ENCODE measurements at regions not wholly inside any gene's neighbourhood (a gene's known extent, or its start where the extent isn't known, plus 50 kb on each side); places are given as distances from the start of the nearest gene placed in this dataset.

DNA sequence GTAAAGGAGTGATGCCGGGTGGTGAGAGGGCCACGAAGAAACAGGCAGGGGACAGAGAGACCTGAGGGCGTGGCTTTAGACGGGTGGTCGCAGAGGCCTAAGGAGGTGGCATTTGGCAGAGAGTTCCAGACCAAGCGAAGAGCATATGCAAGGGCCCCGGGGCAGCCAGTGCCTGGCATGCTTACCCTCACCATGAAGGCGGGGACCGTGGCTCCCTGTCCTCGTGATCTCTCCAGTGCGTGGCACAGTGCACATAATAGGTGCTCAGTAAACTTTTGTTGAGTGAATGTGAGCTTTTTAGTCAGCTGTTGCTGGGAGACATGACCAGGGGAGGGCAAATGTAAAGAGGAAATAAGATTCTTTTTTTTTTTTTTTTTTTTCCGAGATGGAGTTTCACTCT lies 245.6 kb upstream of the GSE1 start:
- peaks cover 6% of the 10 kb centered on the region for H3K36me3 Mint-ChIP-seq (ENCODE audit: low read depth)
- peak overlapping the region; percentile 58 to 83 (median 80) for H3K27ac Mint-ChIP-seq

DNA sequence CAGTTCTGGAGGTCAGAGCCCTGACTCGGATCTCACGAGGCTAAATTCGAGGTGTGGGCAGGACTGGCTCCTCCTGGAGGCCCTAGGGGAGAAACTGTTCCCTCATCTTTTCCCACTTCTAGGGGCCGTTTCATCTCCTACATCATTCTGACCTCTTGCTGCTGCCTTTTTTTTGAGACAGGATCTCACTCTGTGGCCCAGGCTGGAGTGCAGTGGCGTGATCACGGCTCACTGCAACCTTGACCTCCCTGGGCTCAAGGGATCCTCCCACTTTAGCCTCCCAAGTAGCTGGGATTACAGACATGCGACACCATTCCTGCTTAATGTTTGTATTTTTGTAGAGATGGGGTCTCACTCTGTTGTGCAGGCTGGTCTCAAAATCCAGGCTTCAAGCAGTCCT lies 244.1 kb upstream of the GSE1 start:
- peak overlapping the region in 1 of 3 experiments; percentile 40 for H3K27ac Mint-ChIP-seq
- TF ChIP-seq, protein P1, sequence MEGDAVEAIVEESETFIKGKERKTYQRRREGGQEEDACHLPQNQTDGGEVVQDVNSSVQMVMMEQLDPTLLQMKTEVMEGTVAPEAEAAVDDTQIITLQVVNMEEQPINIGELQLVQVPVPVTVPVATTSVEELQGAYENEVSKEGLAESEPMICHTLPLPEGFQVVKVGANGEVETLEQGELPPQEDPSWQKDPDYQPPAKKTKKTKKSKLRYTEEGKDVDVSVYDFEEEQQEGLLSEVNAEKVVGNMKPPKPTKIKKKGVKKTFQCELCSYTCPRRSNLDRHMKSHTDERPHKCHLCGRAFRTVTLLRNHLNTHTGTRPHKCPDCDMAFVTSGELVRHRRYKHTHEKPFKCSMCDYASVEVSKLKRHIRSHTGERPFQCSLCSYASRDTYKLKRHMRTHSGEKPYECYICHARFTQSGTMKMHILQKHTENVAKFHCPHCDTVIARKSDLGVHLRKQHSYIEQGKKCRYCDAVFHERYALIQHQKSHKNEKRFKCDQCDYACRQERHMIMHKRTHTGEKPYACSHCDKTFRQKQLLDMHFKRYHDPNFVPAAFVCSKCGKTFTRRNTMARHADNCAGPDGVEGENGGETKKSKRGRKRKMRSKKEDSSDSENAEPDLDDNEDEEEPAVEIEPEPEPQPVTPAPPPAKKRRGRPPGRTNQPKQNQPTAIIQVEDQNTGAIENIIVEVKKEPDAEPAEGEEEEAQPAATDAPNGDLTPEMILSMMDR (IDR thresholded peaks at IDR 0.05; ENCODE audit: unreplicated experiment in 3 of 3), result no peak
- H3K27me3 Mint-ChIP-seq (ENCODE audit: low read depth), result peaks cover 15% of the 10 kb centered on the region
- H3K36me3 Mint-ChIP-seq (ENCODE audit: low read depth), result peaks cover 3% of the 10 kb centered on the region
- no peaks in the 10 kb centered on the region for H3K9me3 Mint-ChIP-seq
- peaks cover 47% of the 10 kb centered on the region for H3K4me1 Mint-ChIP-seq
- no peak overlapping the region for H3K4me3 Mint-ChIP-seq

More for the DNA sequence above, 245.6 kb upstream of the GSE1 start:
- H3K4me1 Mint-ChIP-seq, result peaks cover 49% of the 10 kb centered on the region
- TF ChIP-seq, protein P1 (IDR thresholded peaks at IDR 0.05; ENCODE audit: unreplicated experiment in 3 of 3), result no peak
- no peaks in the 10 kb centered on the region for H3K9me3 Mint-ChIP-seq
- no peak overlapping the region for H3K4me3 Mint-ChIP-seq
- peaks cover 12% of the 10 kb centered on the region for H3K27me3 Mint-ChIP-seq (ENCODE audit: low read depth)

DNA sequence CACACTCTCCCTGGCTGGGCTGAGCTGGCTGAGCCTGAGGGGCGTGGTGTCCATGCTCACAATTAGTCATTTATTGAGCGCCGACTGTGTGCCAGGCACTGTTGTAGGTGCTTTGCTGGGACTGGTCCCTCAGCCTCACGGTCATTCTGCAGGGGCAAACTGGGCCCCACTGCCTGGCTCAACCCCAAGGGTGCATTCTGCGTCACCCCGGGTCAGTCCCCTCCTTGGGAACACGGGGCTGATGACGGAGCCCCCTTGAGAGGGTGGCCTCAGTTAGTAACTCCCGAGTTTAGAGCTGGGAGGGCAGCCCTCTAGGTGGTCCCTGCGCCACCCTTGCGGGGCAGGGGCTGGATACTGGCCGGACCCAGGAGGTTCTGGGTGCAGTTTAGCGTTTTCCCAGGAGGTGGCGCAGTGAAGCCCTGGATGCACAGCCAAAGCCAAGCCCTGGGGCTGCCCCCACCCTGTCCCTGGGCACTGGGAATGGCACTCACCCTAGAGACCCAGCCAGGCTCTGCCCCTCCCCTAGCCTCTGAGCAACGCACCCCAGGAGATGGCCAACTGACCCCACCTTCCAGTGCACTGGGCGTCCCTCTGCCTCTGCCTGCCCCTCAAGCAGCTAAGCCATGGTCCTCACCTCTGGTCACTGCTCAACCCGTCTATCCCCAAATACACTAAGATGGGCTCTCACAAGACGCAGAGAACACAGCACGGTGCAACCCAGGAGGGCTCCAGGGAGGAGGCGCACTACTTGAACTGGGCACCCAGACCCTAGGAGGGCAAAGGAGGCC lies 243.2 kb upstream of the GSE1 start:
- H3K36me3 Mint-ChIP-seq (ENCODE audit: low read depth), result no peaks in the 10 kb centered on the region
- no peak overlapping the region for H3K4me3 Mint-ChIP-seq
- no peaks in the 10 kb centered on the region for H3K9me3 Mint-ChIP-seq
- TF ChIP-seq, protein P1 (IDR thresholded peaks at IDR 0.05; ENCODE audit: unreplicated experiment in 3 of 3), result peak; percentile 63 to 76 (median 76)
- H3K27me3 Mint-ChIP-seq (ENCODE audit: low read depth), result peaks cover 20% of the 10 kb centered on the region
- H3K27ac Mint-ChIP-seq, result no peak overlapping the region
- H3K4me1 Mint-ChIP-seq, result peaks cover 47% of the 10 kb centered on the region

DNA sequence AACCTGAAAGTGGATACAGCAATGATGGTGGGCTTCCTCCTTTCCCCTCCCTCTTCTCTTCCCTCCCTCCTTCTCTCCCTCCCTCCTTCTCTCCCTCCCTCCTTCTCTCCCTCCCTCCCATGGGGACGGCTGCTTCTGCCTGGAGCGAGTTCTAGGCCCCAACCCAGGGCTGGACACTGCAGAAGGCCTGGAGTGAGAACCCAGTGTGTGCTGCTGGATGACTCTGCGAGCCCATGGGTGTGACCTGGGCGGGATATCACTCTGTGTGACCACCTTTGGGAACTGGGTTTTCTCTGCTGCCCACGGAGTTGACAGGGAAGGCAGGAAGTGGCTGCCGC lies 242.6 kb upstream of the GSE1 start:
- Mint-ChIP-seq H3K27me3 (ENCODE audit: low read depth) (peaks cover 21% of the 10 kb centered on the region), H3K4me3 (no peak overlapping the region), H3K9me3 (no peaks in the 10 kb centered on the region), H3K27ac (no peak overlapping the region), H3K36me3 (ENCODE audit: low read depth) (no peaks in the 10 kb centered on the region), H3K4me1 (peaks cover 42% of the 10 kb centered on the region)
- TF ChIP-seq, protein P1 (IDR thresholded peaks at IDR 0.05; ENCODE audit: unreplicated experiment in 3 of 3), result no peak

DNA sequence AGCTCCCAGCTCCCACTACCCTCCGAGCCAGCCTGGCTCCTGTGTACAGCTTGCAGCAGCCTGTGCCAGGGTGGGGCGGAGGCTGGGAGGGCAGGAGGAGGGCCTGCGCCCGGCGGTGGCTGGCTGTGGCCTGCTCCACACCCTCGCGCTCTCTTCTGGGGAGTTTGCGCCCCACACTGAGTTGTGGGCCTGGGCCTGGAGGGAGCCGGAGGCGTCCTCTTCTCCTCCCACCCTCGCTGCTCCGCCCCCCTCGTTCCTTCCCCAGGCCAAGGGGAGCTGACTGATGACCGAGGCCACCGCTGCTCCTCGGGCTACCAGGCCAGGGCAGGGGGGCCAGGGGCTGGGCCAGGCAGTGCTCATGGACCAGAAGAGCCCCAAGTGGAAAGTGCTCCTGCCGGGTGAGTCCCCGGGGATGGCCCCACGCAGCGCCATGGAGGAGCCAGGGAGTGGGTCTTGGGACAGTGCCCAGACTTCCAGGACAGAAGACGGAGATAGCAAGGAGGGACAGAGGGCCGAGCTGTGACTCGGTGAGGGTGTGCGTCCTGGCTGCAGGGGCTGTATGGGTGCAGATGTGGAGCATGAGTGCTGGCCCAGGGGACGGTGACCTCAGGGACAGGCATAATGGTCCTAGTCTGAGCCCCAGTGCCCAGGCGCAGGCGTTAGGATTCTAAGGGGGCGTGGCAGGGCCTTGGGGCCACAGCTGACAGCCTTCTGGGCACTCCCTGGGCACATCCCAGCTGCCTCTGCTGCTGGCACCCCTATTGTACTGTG lies 242.1 kb upstream of the GSE1 start:
- H3K4me1 Mint-ChIP-seq, result peaks cover 42% of the 10 kb centered on the region
- H3K36me3 Mint-ChIP-seq (ENCODE audit: low read depth), result no peaks in the 10 kb centered on the region
- H3K4me3 Mint-ChIP-seq, result no peak overlapping the region
- no peaks in the 10 kb centered on the region for H3K9me3 Mint-ChIP-seq
- H3K27me3 Mint-ChIP-seq (ENCODE audit: low read depth), result peaks cover 21% of the 10 kb centered on the region
- TF ChIP-seq, protein P1 (IDR thresholded peaks at IDR 0.05; ENCODE audit: unreplicated experiment in 3 of 3), result no peak
- H3K27ac Mint-ChIP-seq, result no peak overlapping the region

All from nephron (organoid).